SK-N-SH (cell line): ENCODE measurements at regions not wholly inside any gene's neighbourhood (a gene's known extent, or its start where the extent isn't known, plus 50 kb on each side); places are given as distances from the start of the nearest gene placed in this dataset.

Experiments used
- CTCF ChIA-PET: fragments of 300-600, 350-600 bp; formaldehyde crosslinking; extraction: SDS; loops from one replicate; lab custom pipeline; 2021; lab: Yijun Ruan, JAX
- POLR2A ChIA-PET: fragments of 350-600 bp; sonication (Branson Sonifier 250); formaldehyde crosslinking; extraction: SDS; loops from one replicate; lab custom pipeline; 2020; ENCODE audit warnings: antibody characterized with exemption, inconsistent platforms; lab: Yijun Ruan, JAX
- DNase-seq: peaks from one replicate; pipeline ENCODE4 v3.0.0; 2012
- H2AFZ ChIP-seq: fragments of 200-600 bp; sonication (generic); 2 replicates; pipeline ENCODE4 v1.8.1; 2016; ENCODE audit warnings: antibody characterized with exemption, mild to moderate bottlenecking, low read depth
- H3F3A ChIP-seq: fragments of 200-600 bp; sonication (generic); replicated peaks from 2 replicates; pipeline ENCODE3; 2016; ENCODE audit warnings: antibody characterized with exemption, mild to moderate bottlenecking; ENCODE audit not compliant: insufficient read depth
- H3K27ac ChIP-seq, 2 experiments: fragments of 200-500 bp in 1 of 2; fragments of 200-600 bp in 1 of 2; sonication (Bioruptor generic) in 1 of 2; sonication (generic), shearing (Covaris generic) in 1 of 2; 2 replicates each; pipeline versions ENCODE4 v1.5.1 to v1.6.1; 2014 to 2016; ENCODE audit warnings: low read depth in 2 of 2, inconsistent platforms in 1 of 2, low read length in 1 of 2, mild to moderate bottlenecking in 1 of 2, mixed read lengths in 1 of 2
- H3K27me3 ChIP-seq: fragments of 200-600 bp; sonication (generic), shearing (Covaris generic); 2 replicates; pipeline ENCODE4 v1.6.1; 2016; ENCODE audit warnings: mixed run types; ENCODE audit not compliant: insufficient read depth
- H3K36me3 ChIP-seq, 2 experiments: fragments of 200-500 bp in 1 of 2; fragments of 200-600 bp in 1 of 2; sonication (Bioruptor generic) in 1 of 2; sonication (generic) in 1 of 2; replicated peaks in 1 of 2; 2 replicates each; pipeline versions ENCODE3 to v1.5.1; 2014 to 2016; ENCODE audit warnings: low read length in 1 of 2, mild to moderate bottlenecking in 1 of 2; ENCODE audit not compliant: insufficient read depth in 2 of 2, control insufficient read depth in 1 of 2
- H3K4me1 ChIP-seq, 2 experiments: fragments of 200-500 bp in 1 of 2; fragments of 200-600 bp in 1 of 2; sonication (Bioruptor generic) in 1 of 2; sonication (generic), shearing (Covaris generic) in 1 of 2; 2 replicates each; pipeline versions ENCODE4 v1.5.1 to v1.6.1; 2014 to 2016; ENCODE audit warnings: low read depth in 1 of 2, low read length in 1 of 2, mixed run types in 1 of 2; ENCODE audit not compliant: insufficient read depth in 2 of 2, control insufficient read depth in 1 of 2
- H3K4me2 ChIP-seq: fragments of 200-600 bp; sonication (generic), shearing (Covaris generic); 2 replicates; pipeline ENCODE4 v1.6.1; 2017; ENCODE audit warnings: mixed run types
- H3K4me3 ChIP-seq, 2 experiments: fragments of 200-500 bp in 1 of 2; fragments of 200-600 bp in 1 of 2; sonication (Bioruptor generic) in 1 of 2; sonication (generic), shearing (Covaris generic) in 1 of 2; 2 replicates each; pipeline versions ENCODE4 v1.5.1 to v1.8.1; 2014 to 2016; ENCODE audit warnings: low read depth in 2 of 2, inconsistent platforms in 1 of 2, low read length in 1 of 2, mild to moderate bottlenecking in 1 of 2, mixed read lengths in 1 of 2, moderate library complexity in 1 of 2
- H3K79me2 ChIP-seq: fragments of 200-600 bp; sonication (generic); 2 replicates; pipeline ENCODE4 v1.8.1; 2017; ENCODE audit warnings: mild to moderate bottlenecking; ENCODE audit not compliant: insufficient read depth
- H3K9ac ChIP-seq: fragments of 200-600 bp; sonication (generic); 2 replicates; pipeline ENCODE4 v1.6.1; 2017; ENCODE audit warnings: mixed run types
- H3K9me2 ChIP-seq: fragments of 200-600 bp; sonication (generic); 2 replicates; pipeline ENCODE4 v1.6.1; 2017; ENCODE audit warnings: mixed run types
- H3K9me3 ChIP-seq: fragments of 200-600 bp; sonication (generic); 2 replicates; pipeline ENCODE4 v1.6.1; 2017; ENCODE audit warnings: mixed run types, mild to moderate bottlenecking, moderate library complexity
- H4K20me1 ChIP-seq: fragments of 200-600 bp; sonication (generic); 2 replicates; pipeline ENCODE4 v1.6.1; 2017; ENCODE audit warnings: mild to moderate bottlenecking, mixed run types; ENCODE audit not compliant: insufficient read depth
- EZH2phosphoT487 ChIP-seq: fragments of 200-600 bp; sonication (generic); IDR thresholded peaks from 2 replicates; pipeline ENCODE4 v1.6.1; 2017; ENCODE audit warnings: low read depth, mixed run types, mild to moderate bottlenecking, antibody characterized with exemption, moderate library complexity, borderline replicate concordance
- FOSL2 ChIP-seq: IDR thresholded peaks from 2 replicates; pipeline ENCODE4 v1.4.0; 2012; ENCODE audit warnings: low read depth, mild to moderate bottlenecking, moderate library complexity, borderline replicate concordance
- FOXM1 ChIP-seq: IDR thresholded peaks from 2 replicates; pipeline ENCODE4 v1.4.0; 2012; ENCODE audit warnings: low read depth, mild to moderate bottlenecking
- GABPA ChIP-seq: IDR thresholded peaks from 2 replicates; pipeline ENCODE4 v1.4.0; 2012; ENCODE audit warnings: low read depth, mild to moderate bottlenecking
- GATA2 ChIP-seq: sonication (generic); formaldehyde crosslinking; IDR thresholded peaks from 2 replicates; pipeline ENCODE4 v1.5.0; 2020; ENCODE audit warnings: mild to moderate bottlenecking, missing genetic modification reagents
- JUND ChIP-seq: IDR thresholded peaks from 2 replicates; pipeline ENCODE4 v1.4.0; 2012
- MAX ChIP-seq: IDR thresholded peaks from 2 replicates; pipeline ENCODE4 v1.4.0; 2012; ENCODE audit warnings: low read depth
- MEF2A ChIP-seq: IDR thresholded peaks from 2 replicates; pipeline ENCODE4 v1.4.0; 2012; ENCODE audit warnings: low read depth, borderline replicate concordance
- SIN3A ChIP-seq: IDR thresholded peaks from 2 replicates; pipeline ENCODE4 v1.6.1; 2012; ENCODE audit warnings: low read depth, mild to moderate bottlenecking, low read length, moderate library complexity, borderline replicate concordance
- TAF1 ChIP-seq: IDR thresholded peaks from 2 replicates; pipeline ENCODE4 v1.6.1; 2012; ENCODE audit warnings: low read depth, mild to moderate bottlenecking, low read length, moderate library complexity, borderline replicate concordance
- TEAD4 ChIP-seq: IDR thresholded peaks from 2 replicates; pipeline ENCODE4 v1.4.0; 2012; ENCODE audit warnings: mild to moderate bottlenecking, borderline replicate concordance; ENCODE audit not compliant: insufficient read depth
- USF2 ChIP-seq: fragments of 150-350 bp; IDR thresholded peaks from 2 replicates; pipeline ENCODE4 v1.6.1; 2017; ENCODE audit warnings: antibody characterized with exemption, low read length, low read depth, borderline replicate concordance
- WGBS: methylation state at CpG from one replicate; pipeline ENCODE4 v1.1.6; 2017; ENCODE audit warnings: low lambda C conversion rate; 5-methylcytosine and 5-hydroxymethylcytosine counted together
- TF ChIP-seq, protein P1 (sequence below): IDR thresholded peaks from 2 replicates; pipeline ENCODE4 v1.4.0; 2012; ENCODE audit warnings: low read depth, borderline replicate concordance
- TF ChIP-seq, protein P2 (sequence below): IDR thresholded peaks from 2 replicates; pipeline ENCODE4 v1.4.0; 2012; ENCODE audit warnings: low read depth, borderline replicate concordance
- TF ChIP-seq, protein P3 (sequence below): fragments of 200-600 bp; sonication (generic); IDR thresholded peaks from 2 replicates; pipeline ENCODE4 v1.6.1; 2017; ENCODE audit warnings: antibody characterized with exemption, mild to moderate bottlenecking, moderate library complexity
- TF ChIP-seq, protein P4 (sequence below): fragments of 150-350 bp; IDR thresholded peaks from 2 replicates; pipeline ENCODE4 v1.6.1; 2016; ENCODE audit warnings: mild to moderate bottlenecking, low read depth, low read length

- no peak for DNase-seq
- Histone ChIP-seq H3K4me1 (no peaks in the 10 kb centered on the region), H3K79me2 (no peaks in the 10 kb centered on the region), H3K27ac (no peak overlapping the region), H3K4me2 (no peak overlapping the region), H3K9me3 (no peaks in the 10 kb centered on the region), H3K27me3 (no peaks in the 10 kb centered on the region), H3F3A (no peaks in the 10 kb centered on the region), H4K20me1 (no peaks in the 10 kb centered on the region), H2AFZ (no peak overlapping the region), H3K36me3 (no peaks in the 10 kb centered on the region), H3K4me3 (no peak overlapping the region), H3K9me2 (no peaks in the 10 kb centered on the region), H3K9ac (no peak overlapping the region)
- ChIA-PET POLR2A (no interaction called here), CTCF (no interaction called here)
- 40% methylated on average over 3 of the region's 3 CpGs for WGBS
- no peak for TF ChIP-seq SIN3A
- TF ChIP-seq, protein P1, sequence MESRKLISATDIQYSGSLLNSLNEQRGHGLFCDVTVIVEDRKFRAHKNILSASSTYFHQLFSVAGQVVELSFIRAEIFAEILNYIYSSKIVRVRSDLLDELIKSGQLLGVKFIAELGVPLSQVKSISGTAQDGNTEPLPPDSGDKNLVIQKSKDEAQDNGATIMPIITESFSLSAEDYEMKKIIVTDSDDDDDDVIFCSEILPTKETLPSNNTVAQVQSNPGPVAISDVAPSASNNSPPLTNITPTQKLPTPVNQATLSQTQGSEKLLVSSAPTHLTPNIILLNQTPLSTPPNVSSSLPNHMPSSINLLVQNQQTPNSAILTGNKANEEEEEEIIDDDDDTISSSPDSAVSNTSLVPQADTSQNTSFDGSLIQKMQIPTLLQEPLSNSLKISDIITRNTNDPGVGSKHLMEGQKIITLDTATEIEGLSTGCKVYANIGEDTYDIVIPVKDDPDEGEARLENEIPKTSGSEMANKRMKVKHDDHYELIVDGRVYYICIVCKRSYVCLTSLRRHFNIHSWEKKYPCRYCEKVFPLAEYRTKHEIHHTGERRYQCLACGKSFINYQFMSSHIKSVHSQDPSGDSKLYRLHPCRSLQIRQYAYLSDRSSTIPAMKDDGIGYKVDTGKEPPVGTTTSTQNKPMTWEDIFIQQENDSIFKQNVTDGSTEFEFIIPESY: no peak
- no peak for TF ChIP-seq EZH2phosphoT487
- TF ChIP-seq, protein P2, sequence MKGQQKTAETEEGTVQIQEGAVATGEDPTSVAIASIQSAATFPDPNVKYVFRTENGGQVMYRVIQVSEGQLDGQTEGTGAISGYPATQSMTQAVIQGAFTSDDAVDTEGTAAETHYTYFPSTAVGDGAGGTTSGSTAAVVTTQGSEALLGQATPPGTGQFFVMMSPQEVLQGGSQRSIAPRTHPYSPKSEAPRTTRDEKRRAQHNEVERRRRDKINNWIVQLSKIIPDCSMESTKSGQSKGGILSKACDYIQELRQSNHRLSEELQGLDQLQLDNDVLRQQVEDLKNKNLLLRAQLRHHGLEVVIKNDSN: no peak
- no peak for TF ChIP-seq MAX
- TF ChIP-seq USF2: no peak
These were observed 2254.4 kb downstream of the ARAP2 start for GRCh38 chr4:33989820-33990443.

DNA sequence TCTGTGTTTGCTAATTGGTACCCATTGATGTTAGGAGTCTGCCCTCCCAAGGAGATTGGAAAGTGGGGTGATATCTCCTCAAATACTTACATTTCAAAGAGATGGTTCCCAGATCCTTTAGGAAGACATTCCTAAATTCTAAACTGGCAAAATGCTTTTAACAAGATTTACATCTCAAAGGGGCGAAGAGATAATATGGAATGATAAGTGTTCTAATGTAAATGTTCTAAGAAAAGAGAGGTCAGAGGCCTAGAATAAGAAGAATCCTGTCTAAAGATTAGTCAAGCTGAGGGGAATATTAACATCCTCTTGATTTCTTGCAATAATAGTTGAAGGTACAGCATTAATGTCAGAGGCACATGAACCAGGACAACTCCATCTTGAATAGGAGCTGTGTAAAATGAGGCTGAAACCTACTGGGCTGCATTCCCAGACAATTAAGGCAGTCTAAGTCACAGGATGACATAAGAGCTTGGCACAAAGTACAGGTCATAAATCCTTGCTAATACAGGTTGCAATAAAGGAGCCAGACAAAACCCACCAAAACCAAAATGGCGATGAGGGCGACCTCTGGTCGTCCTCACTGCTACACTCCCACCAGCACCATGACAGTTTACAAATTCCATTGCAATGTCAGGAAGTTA, 2248.1 kb downstream of the ARAP2 start:
- ChIA-PET POLR2A (no interaction called here), CTCF (no interaction called here)
- Histone ChIP-seq H3K9me2 (no peaks in the 10 kb centered on the region), H3K36me3 (no peaks in the 10 kb centered on the region), H3K27ac (no peak overlapping the region), H3K27me3 (no peaks in the 10 kb centered on the region), H2AFZ (no peak overlapping the region), H3K4me3 (no peak overlapping the region), H4K20me1 (no peaks in the 10 kb centered on the region), H3F3A (no peaks in the 10 kb centered on the region), H3K9me3 (no peaks in the 10 kb centered on the region), H3K4me1 (peaks cover 0 to 3% of the 10 kb centered on the region in 2 experiments; a peak in 1 of 4 replicates), H3K9ac (no peak overlapping the region), H3K4me2 (no peak overlapping the region), H3K79me2 (no peaks in the 10 kb centered on the region)
- no peak for DNase-seq
- 52% methylated on average over 4 of the region's 4 CpGs for WGBS
- no peak for TF ChIP-seq JUND
- TF ChIP-seq, protein P2: no peak
- no peak for TF ChIP-seq GABPA
- TF ChIP-seq TEAD4: no peak
- TF ChIP-seq TAF1: no peak
- TF ChIP-seq, protein P3, sequence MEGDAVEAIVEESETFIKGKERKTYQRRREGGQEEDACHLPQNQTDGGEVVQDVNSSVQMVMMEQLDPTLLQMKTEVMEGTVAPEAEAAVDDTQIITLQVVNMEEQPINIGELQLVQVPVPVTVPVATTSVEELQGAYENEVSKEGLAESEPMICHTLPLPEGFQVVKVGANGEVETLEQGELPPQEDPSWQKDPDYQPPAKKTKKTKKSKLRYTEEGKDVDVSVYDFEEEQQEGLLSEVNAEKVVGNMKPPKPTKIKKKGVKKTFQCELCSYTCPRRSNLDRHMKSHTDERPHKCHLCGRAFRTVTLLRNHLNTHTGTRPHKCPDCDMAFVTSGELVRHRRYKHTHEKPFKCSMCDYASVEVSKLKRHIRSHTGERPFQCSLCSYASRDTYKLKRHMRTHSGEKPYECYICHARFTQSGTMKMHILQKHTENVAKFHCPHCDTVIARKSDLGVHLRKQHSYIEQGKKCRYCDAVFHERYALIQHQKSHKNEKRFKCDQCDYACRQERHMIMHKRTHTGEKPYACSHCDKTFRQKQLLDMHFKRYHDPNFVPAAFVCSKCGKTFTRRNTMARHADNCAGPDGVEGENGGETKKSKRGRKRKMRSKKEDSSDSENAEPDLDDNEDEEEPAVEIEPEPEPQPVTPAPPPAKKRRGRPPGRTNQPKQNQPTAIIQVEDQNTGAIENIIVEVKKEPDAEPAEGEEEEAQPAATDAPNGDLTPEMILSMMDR: no peak
- TF ChIP-seq, protein P4, sequence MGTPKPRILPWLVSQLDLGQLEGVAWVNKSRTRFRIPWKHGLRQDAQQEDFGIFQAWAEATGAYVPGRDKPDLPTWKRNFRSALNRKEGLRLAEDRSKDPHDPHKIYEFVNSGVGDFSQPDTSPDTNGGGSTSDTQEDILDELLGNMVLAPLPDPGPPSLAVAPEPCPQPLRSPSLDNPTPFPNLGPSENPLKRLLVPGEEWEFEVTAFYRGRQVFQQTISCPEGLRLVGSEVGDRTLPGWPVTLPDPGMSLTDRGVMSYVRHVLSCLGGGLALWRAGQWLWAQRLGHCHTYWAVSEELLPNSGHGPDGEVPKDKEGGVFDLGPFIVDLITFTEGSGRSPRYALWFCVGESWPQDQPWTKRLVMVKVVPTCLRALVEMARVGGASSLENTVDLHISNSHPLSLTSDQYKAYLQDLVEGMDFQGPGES: no peak
- TF ChIP-seq FOSL2: no peak
- no peak for TF ChIP-seq USF2
- no peak for TF ChIP-seq FOXM1
- no peak for TF ChIP-seq MEF2A
- TF ChIP-seq SIN3A: no peak
- TF ChIP-seq GATA2: no peak
